HG02840 (cell line): ENCODE measurements at regions not wholly inside any gene's neighbourhood (a gene's known extent, or its start where the extent isn't known, plus 50 kb on each side); places are given as distances from the start of the nearest gene placed in this dataset.
"Not testable (repeated sequence)": the region's sequence is repeated elsewhere in the genome, so short reads cannot be mapped to it uniquely, and the experiment has no call there.

Experiments
- ATAC-seq: cut with Tn5 transposase; IDR thresholded peaks from one replicate; pipeline ENCODE4 v1.9.1; 2021; ENCODE audit warnings: mild to moderate bottlenecking, moderate library complexity, moderate number of reproducible peaks; ENCODE audit not compliant: unreplicated experiment, low FRiP score

GRCh38 chr10:35933940-35934641 lies 292.0 kb upstream of the FZD8 start:
- no peak for ATAC-seq

- ATAC-seq, result no peak
Measured at GRCh38 chr10:35933491-35933890, 291.4 kb upstream of the FZD8 start.

- not testable (repeated sequence) for ATAC-seq
Measured at GRCh38 chr10:35929962-35930361, 287.9 kb upstream of the FZD8 start.

- ATAC-seq, result no peak
Measured at GRCh38 chr10:35928748-35929147, 286.7 kb upstream of the FZD8 start.

- ATAC-seq, result no peak
Measured at GRCh38 chr10:35927990-35928488, 285.9 kb upstream of the FZD8 start.

- no peak for ATAC-seq
Measured at GRCh38 chr10:35927341-35927740, 285.2 kb upstream of the FZD8 start.

- no peak for ATAC-seq
Measured at GRCh38 chr10:35926846-35927245, 284.8 kb upstream of the FZD8 start.

GRCh38 chr10:35925493-35925892 lies 283.4 kb upstream of the FZD8 start:
- no peak for ATAC-seq

GRCh38 chr10:35924759-35925158 lies 282.7 kb upstream of the FZD8 start:
- no peak for ATAC-seq

GRCh38 chr10:35922876-35923600 lies 280.9 kb upstream of the FZD8 start:
- ATAC-seq, result no peak

GRCh38 chr10:35921866-35922350 lies 279.8 kb upstream of the FZD8 start:
- no peak for ATAC-seq

GRCh38 chr10:35916791-35917190 lies 274.7 kb upstream of the FZD8 start:
- ATAC-seq, result no peak

GRCh38 chr10:35913628-35914027 lies 271.5 kb upstream of the FZD8 start:
- ATAC-seq, result no peak

GRCh38 chr10:35912615-35913569 lies 270.8 kb upstream of the FZD8 start:
- ATAC-seq, result no peak

- no peak for ATAC-seq
Measured at GRCh38 chr10:35911954-35912353, 269.9 kb upstream of the FZD8 start.

- no peak for ATAC-seq
Measured at GRCh38 chr10:35911233-35911632, 269.1 kb upstream of the FZD8 start.

GRCh38 chr10:35910234-35910633 lies 268.1 kb upstream of the FZD8 start:
- no peak for ATAC-seq

GRCh38 chr10:35909121-35909720 lies 267.1 kb upstream of the FZD8 start:
- no peak for ATAC-seq

GRCh38 chr10:35908451-35908850 lies 266.4 kb upstream of the FZD8 start:
- no peak for ATAC-seq

- no peak for ATAC-seq
Measured at GRCh38 chr10:35907548-35907947, 265.5 kb upstream of the FZD8 start.
